Neural progenitor cell (in vitro differentiated cells): ENCODE measurements at regions not wholly inside any gene's neighbourhood (a gene's known extent, or its start where the extent isn't known, plus 50 kb on each side); places are given as distances from the start of the nearest gene placed in this dataset.

ENCODE experiments used
- EZH2 ChIP-seq: fragments of 200-600 bp; sonication (generic); IDR thresholded peaks from 2 replicates; pipeline ENCODE4 v1.6.1; 2017; ENCODE audit warnings: antibody characterized with exemption, mild to moderate bottlenecking, moderate library complexity
- EZH2phosphoT487 ChIP-seq: fragments of 200-600 bp; sonication (generic); IDR thresholded peaks from 2 replicates; pipeline ENCODE4 v1.6.1; 2017; ENCODE audit warnings: antibody characterized with exemption
- TF ChIP-seq, protein P1 (sequence below): fragments of 200-600 bp; sonication (generic); IDR thresholded peaks from 2 replicates; pipeline ENCODE4 v1.5.1; 2017; ENCODE audit warnings: antibody characterized with exemption, mild to moderate bottlenecking

DNA sequence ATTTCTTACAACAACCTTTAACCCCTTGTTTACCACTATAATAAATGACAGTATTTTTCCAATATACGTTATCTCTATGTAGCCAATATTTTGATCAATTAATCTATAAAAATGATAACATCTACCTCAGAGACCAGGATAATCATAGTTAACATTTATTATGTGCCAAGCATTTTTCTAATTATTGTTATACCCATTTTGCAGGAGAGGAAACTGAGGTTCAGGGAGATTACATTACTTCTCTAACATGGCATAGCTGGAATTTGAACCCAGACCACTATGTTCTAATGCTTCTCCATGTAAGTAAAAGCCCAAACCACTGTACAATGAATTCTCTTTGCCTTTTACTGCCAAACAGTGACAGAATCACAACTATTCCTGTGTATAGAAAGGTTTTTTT lies 113.4 kb upstream of the PFN2 start:
- TF ChIP-seq, protein P1, sequence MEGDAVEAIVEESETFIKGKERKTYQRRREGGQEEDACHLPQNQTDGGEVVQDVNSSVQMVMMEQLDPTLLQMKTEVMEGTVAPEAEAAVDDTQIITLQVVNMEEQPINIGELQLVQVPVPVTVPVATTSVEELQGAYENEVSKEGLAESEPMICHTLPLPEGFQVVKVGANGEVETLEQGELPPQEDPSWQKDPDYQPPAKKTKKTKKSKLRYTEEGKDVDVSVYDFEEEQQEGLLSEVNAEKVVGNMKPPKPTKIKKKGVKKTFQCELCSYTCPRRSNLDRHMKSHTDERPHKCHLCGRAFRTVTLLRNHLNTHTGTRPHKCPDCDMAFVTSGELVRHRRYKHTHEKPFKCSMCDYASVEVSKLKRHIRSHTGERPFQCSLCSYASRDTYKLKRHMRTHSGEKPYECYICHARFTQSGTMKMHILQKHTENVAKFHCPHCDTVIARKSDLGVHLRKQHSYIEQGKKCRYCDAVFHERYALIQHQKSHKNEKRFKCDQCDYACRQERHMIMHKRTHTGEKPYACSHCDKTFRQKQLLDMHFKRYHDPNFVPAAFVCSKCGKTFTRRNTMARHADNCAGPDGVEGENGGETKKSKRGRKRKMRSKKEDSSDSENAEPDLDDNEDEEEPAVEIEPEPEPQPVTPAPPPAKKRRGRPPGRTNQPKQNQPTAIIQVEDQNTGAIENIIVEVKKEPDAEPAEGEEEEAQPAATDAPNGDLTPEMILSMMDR: no peak
- no peak for TF ChIP-seq EZH2
- no peak for TF ChIP-seq EZH2phosphoT487
